HL-60 (cell line): ENCODE measurements at regions not wholly inside any gene's neighbourhood (a gene's known extent, or its start where the extent isn't known, plus 50 kb on each side); places are given as distances from the start of the nearest gene placed in this dataset.

Source experiments
- DNase-seq, 2 experiments: peaks; one replicate each; pipeline ENCODE4 v3.0.0-alpha.2; 2010 to 2020; ENCODE audit warnings: low read depth in 1 of 2, low spot score in 1 of 2
- H3K27ac ChIP-seq: fragments of 250-450 bp; sonication (Bioruptor Pico); replicated peaks from 2 replicates; pipeline ENCODE4 v1.5.1; 2020; ENCODE audit warnings: mild to moderate bottlenecking, moderate library complexity
- H3K27me3 ChIP-seq: fragments of 250-450 bp; sonication (Bioruptor Pico); 2 replicates; pipeline ENCODE4 v1.5.1; 2021; ENCODE audit warnings: mild to moderate bottlenecking, moderate library complexity; ENCODE audit not compliant: insufficient read depth, poor library complexity, severe bottlenecking
- H3K4me3 ChIP-seq: replicated peaks from 2 replicates; pipeline ENCODE4 v1.5.1; 2011; ENCODE audit warnings: mild to moderate bottlenecking, control low read depth, low read length; ENCODE audit not compliant: insufficient read depth
- GABPA ChIP-seq: IDR thresholded peaks from 2 replicates; pipeline ENCODE4 v1.6.1; 2012; ENCODE audit warnings: low read depth
- POLR2AphosphoS5 ChIP-seq: IDR thresholded peaks from 2 replicates; pipeline ENCODE4 v1.6.1; 2012; ENCODE audit warnings: low read depth
- SPI1 ChIP-seq: IDR thresholded peaks from 2 replicates; pipeline ENCODE4 v1.6.1; 2012; ENCODE audit warnings: low read depth, mild to moderate bottlenecking, borderline replicate concordance
- TF ChIP-seq, protein P1 (sequence below): IDR thresholded peaks from one replicate; pipeline ENCODE4 v1.5.1; 2011; ENCODE audit warnings: low read length, control low read depth, inconsistent platforms; ENCODE audit not compliant: insufficient read depth
- TF ChIP-seq, protein P2 (sequence below): IDR thresholded peaks from 2 replicates; pipeline ENCODE4 v1.6.1; 2012; ENCODE audit warnings: low read depth; ENCODE audit not compliant: insufficient replicate concordance

DNA sequence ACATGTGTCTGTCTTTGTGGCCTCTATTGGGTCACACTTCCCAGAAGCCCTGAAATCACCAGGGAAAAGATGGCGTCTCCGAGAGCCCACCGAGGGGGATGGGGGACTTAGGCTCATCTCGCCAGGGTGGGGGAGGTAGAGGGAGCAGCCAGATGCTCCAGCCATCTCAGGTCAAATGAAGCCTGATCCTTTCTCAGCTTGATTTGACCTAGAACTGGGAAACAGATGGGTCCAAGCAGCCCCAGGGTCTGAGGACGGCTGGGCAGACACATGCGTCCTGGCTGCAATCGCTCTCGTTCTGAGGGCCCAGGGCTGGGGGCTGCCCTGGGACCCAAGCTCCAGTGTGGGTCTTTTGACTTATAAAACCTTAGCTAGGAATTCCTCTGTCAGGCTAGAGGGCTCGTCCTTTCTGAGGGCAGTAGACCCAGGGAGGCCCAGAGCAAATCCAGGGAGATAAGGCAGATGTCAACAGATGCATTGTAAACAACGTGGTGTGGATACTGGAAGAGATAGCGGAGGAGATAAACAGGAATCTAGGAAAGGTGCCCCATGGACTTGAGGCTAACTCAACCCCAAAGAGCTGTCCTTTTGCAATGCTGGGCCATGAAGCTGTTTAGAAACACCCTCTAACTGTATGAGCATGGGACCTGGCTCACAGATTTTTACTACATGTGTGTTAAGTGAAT, 127.7 kb downstream of the MYCN start:
- Histone ChIP-seq H3K4me3 (no peak overlapping the region), H3K27me3 (no peaks in the 10 kb centered on the region), H3K27ac (no peak overlapping the region)
- TF ChIP-seq SPI1 = no peak
- TF ChIP-seq, protein P1, sequence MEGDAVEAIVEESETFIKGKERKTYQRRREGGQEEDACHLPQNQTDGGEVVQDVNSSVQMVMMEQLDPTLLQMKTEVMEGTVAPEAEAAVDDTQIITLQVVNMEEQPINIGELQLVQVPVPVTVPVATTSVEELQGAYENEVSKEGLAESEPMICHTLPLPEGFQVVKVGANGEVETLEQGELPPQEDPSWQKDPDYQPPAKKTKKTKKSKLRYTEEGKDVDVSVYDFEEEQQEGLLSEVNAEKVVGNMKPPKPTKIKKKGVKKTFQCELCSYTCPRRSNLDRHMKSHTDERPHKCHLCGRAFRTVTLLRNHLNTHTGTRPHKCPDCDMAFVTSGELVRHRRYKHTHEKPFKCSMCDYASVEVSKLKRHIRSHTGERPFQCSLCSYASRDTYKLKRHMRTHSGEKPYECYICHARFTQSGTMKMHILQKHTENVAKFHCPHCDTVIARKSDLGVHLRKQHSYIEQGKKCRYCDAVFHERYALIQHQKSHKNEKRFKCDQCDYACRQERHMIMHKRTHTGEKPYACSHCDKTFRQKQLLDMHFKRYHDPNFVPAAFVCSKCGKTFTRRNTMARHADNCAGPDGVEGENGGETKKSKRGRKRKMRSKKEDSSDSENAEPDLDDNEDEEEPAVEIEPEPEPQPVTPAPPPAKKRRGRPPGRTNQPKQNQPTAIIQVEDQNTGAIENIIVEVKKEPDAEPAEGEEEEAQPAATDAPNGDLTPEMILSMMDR = no peak
- no peak for TF ChIP-seq GABPA
- TF ChIP-seq, protein P2, sequence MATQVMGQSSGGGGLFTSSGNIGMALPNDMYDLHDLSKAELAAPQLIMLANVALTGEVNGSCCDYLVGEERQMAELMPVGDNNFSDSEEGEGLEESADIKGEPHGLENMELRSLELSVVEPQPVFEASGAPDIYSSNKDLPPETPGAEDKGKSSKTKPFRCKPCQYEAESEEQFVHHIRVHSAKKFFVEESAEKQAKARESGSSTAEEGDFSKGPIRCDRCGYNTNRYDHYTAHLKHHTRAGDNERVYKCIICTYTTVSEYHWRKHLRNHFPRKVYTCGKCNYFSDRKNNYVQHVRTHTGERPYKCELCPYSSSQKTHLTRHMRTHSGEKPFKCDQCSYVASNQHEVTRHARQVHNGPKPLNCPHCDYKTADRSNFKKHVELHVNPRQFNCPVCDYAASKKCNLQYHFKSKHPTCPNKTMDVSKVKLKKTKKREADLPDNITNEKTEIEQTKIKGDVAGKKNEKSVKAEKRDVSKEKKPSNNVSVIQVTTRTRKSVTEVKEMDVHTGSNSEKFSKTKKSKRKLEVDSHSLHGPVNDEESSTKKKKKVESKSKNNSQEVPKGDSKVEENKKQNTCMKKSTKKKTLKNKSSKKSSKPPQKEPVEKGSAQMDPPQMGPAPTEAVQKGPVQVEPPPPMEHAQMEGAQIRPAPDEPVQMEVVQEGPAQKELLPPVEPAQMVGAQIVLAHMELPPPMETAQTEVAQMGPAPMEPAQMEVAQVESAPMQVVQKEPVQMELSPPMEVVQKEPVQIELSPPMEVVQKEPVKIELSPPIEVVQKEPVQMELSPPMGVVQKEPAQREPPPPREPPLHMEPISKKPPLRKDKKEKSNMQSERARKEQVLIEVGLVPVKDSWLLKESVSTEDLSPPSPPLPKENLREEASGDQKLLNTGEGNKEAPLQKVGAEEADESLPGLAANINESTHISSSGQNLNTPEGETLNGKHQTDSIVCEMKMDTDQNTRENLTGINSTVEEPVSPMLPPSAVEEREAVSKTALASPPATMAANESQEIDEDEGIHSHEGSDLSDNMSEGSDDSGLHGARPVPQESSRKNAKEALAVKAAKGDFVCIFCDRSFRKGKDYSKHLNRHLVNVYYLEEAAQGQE = no peak
- no peak for TF ChIP-seq POLR2AphosphoS5
- DNase-seq = no peak

- no peaks in the 10 kb centered on the region for H3K27me3 ChIP-seq
- TF ChIP-seq SPI1 = no peak
- TF ChIP-seq, protein P1 = no peak
- TF ChIP-seq GABPA = no peak
- no peak for TF ChIP-seq POLR2AphosphoS5
- TF ChIP-seq, protein P2 = no peak
- DNase-seq = no peak
- no peak overlapping the region for H3K27ac ChIP-seq
- no peak overlapping the region for H3K4me3 ChIP-seq
Measured at GRCh38 chr2:16067444-16067843, 127.1 kb downstream of the MYCN start.

GRCh38 chr2:16067037-16067406, 126.7 kb downstream of the MYCN start:
- TF ChIP-seq, protein P1 = no peak
- no peak for TF ChIP-seq GABPA
- no peak for TF ChIP-seq POLR2AphosphoS5
- TF ChIP-seq, protein P2 = no peak
- no peak for TF ChIP-seq SPI1
- DNase-seq = no peak
- Histone ChIP-seq H3K27me3 (no peaks in the 10 kb centered on the region), H3K27ac (no peak overlapping the region), H3K4me3 (no peak overlapping the region)
